Calu3 (cell line): ENCODE measurements at regions not wholly inside any gene's neighbourhood (a gene's known extent, or its start where the extent isn't known, plus 50 kb on each side); places are given as distances from the start of the nearest gene placed in this dataset.

Experiments used
- BruUV-seq: library from RNA; stranded (reverse); fragments of 400-500 nt; replicated peaks from 2 replicates; lab custom pipeline; 2021; lab: Mats Ljungman, UMichigan
- CTCF ChIA-PET: fragments of 300-600 bp; sonication (Branson Sonifier 250); formaldehyde crosslinking; loops from one replicate; lab custom pipeline; 2022; ENCODE audit warnings: antibody characterized with exemption; lab: Charles Lee
- DNase-seq: peaks from one replicate; pipeline ENCODE4 v3.0.0; 2022
- H3K27ac Mint-ChIP-seq: one replicate; pipeline ENCODE4 v1.8.0; 2022; ENCODE audit warnings: mixed read lengths; ENCODE audit not compliant: unreplicated experiment
- H3K27me3 Mint-ChIP-seq: one replicate; pipeline ENCODE4 v1.8.0; 2022; ENCODE audit warnings: mixed read lengths; ENCODE audit not compliant: unreplicated experiment
- H3K36me3 Mint-ChIP-seq: one replicate; pipeline ENCODE4 v1.8.0; 2022; ENCODE audit warnings: mild to moderate bottlenecking, moderate library complexity, mixed read lengths; ENCODE audit not compliant: insufficient read depth, unreplicated experiment
- H3K4me1 Mint-ChIP-seq: one replicate; pipeline ENCODE4 v1.8.0; 2022; ENCODE audit warnings: mild to moderate bottlenecking, low read depth, mixed read lengths; ENCODE audit not compliant: unreplicated experiment
- H3K4me3 Mint-ChIP-seq: one replicate; pipeline ENCODE4 v1.8.0; 2022; ENCODE audit warnings: mild to moderate bottlenecking, low read depth, moderate library complexity, mixed read lengths; ENCODE audit not compliant: unreplicated experiment
- H3K9me3 Mint-ChIP-seq: one replicate; pipeline ENCODE4 v1.8.0; 2022; ENCODE audit warnings: low read depth, mixed read lengths; ENCODE audit not compliant: unreplicated experiment
- intact Hi-C: fragments of 100-400 bp; cut with micrococcal nuclease; formaldehyde crosslinking; loops from one replicate; pipeline ENCODE4 v1.10.0; 2022; ENCODE audit not compliant: unreplicated experiment
- TF ChIP-seq, protein P1 (sequence below): fragments of 200-600 bp; IDR thresholded peaks from one replicate; pipeline ENCODE4 v1.8.0; 2022; ENCODE audit warnings: antibody characterized with exemption; ENCODE audit not compliant: unreplicated experiment

GRCh38 chr6:131399433-131399832 is 173.6 kb upstream of the ARG1 start:
- peaks cover 26% of the 10 kb centered on the region for H3K4me1 Mint-ChIP-seq
- no peak overlapping the region for H3K4me3 Mint-ChIP-seq
- no peak for DNase-seq
- H3K27ac Mint-ChIP-seq: no peak overlapping the region
- no TSS peak for BruUV-seq
- CTCF ChIA-PET: no interaction called here
- H3K9me3 Mint-ChIP-seq: peaks cover 5% of the 10 kb centered on the region
- TF ChIP-seq, protein P1, sequence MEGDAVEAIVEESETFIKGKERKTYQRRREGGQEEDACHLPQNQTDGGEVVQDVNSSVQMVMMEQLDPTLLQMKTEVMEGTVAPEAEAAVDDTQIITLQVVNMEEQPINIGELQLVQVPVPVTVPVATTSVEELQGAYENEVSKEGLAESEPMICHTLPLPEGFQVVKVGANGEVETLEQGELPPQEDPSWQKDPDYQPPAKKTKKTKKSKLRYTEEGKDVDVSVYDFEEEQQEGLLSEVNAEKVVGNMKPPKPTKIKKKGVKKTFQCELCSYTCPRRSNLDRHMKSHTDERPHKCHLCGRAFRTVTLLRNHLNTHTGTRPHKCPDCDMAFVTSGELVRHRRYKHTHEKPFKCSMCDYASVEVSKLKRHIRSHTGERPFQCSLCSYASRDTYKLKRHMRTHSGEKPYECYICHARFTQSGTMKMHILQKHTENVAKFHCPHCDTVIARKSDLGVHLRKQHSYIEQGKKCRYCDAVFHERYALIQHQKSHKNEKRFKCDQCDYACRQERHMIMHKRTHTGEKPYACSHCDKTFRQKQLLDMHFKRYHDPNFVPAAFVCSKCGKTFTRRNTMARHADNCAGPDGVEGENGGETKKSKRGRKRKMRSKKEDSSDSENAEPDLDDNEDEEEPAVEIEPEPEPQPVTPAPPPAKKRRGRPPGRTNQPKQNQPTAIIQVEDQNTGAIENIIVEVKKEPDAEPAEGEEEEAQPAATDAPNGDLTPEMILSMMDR: no peak
- intact Hi-C loops: no loop called here
- no peaks in the 10 kb centered on the region for H3K36me3 Mint-ChIP-seq
- H3K27me3 Mint-ChIP-seq: no peaks in the 10 kb centered on the region

DNA sequence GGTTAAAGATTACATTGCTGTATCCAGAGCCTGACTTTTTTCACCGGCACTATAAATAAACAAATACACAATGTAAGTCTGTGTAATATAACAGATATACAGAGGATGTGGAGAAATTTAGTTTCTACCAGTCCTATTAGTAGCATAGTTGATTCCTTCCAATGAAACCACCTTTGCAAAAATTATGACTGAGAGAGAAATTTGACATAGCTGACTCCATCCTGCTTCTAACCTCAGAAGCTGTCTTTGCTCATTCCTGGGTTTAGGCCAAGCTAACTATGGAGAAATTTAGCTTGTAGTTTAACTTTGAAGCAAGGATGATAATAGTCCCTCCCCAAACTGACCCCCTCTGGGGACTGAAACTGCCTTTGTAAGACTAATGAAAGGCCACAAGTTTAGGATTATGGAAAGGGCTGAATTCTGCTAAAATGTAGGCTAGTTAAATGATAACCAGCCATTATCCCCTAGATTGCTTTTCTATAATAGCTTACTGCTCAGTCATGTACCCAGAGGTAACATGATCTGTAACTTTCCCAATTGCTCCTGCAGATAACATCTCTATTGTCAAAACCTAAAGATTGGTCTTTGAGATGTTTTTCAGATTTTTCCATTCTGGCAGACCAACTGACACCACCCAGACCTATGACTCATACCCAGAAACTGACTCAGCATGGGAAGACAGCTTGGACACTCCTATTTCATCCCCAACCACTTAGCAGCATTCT is 172.8 kb upstream of the ARG1 start:
- H3K36me3 Mint-ChIP-seq: no peaks in the 10 kb centered on the region
- H3K9me3 Mint-ChIP-seq: peaks cover 5% of the 10 kb centered on the region
- BruUV-seq: no TSS peak
- H3K27ac Mint-ChIP-seq: no peak overlapping the region
- no peaks in the 10 kb centered on the region for H3K27me3 Mint-ChIP-seq
- no peak overlapping the region for H3K4me3 Mint-ChIP-seq
- DNase-seq: peak; percentile 20
- intact Hi-C loops: no loop called here
- CTCF ChIA-PET: interaction anchor here (0.9 kb wide), 1 partner anchor 200 kb away, joined by 3 read pairs; no protein-coding TSS in a partner anchor
- TF ChIP-seq, protein P1: no peak
- peaks cover 26% of the 10 kb centered on the region for H3K4me1 Mint-ChIP-seq

- H3K4me1 Mint-ChIP-seq: peaks cover 26% of the 10 kb centered on the region
- no peaks in the 10 kb centered on the region for H3K27me3 Mint-ChIP-seq
- CTCF ChIA-PET: interaction anchor here (0.9 kb wide), 1 partner anchor 201 kb away, joined by 3 read pairs; no protein-coding TSS in a partner anchor
- intact Hi-C loops: no loop called here
- H3K4me3 Mint-ChIP-seq: no peak overlapping the region
- peaks cover 5% of the 10 kb centered on the region for H3K9me3 Mint-ChIP-seq
- BruUV-seq: no TSS peak
- no peak overlapping the region for H3K27ac Mint-ChIP-seq
- no peaks in the 10 kb centered on the region for H3K36me3 Mint-ChIP-seq
- TF ChIP-seq, protein P1: no peak
- no peak for DNase-seq
Observed at GRCh38 chr6:131400779-131401496, 172.1 kb upstream of the ARG1 start.

DNA sequence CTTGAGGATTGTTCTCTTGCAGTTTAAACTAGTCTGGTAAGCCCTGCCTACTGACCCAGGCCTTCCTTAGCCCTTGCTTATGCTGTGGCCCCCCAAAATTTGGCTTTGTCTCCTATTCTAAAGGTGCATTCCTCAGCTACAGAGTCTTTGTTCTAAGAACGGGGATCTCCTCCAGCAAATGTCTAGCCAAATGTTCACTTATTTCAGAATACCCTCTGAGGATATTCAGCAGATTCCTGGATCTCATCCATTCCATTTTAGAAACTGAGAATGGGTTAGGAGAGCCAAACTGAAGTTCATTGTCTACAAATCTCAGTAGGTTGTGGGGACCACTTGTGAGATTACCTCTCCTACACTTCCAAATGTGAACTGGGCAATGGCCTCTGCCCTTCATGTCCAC is 164.2 kb upstream of the ARG1 start:
- TF ChIP-seq, protein P1: no peak
- no peaks in the 10 kb centered on the region for H3K4me1 Mint-ChIP-seq
- intact Hi-C loops: no loop called here
- no peaks in the 10 kb centered on the region for H3K27me3 Mint-ChIP-seq
- CTCF ChIA-PET: interaction anchor here (0.6 kb wide), 1 partner anchor 124 kb away, joined by 3 read pairs; no protein-coding TSS in a partner anchor
- H3K36me3 Mint-ChIP-seq: no peaks in the 10 kb centered on the region
- peaks cover 7% of the 10 kb centered on the region for H3K9me3 Mint-ChIP-seq
- no peak overlapping the region for H3K27ac Mint-ChIP-seq
- BruUV-seq: no TSS peak
- H3K4me3 Mint-ChIP-seq: no peak overlapping the region
- DNase-seq: no peak
